ENCODE measurements at regions not wholly inside any gene's neighbourhood (a gene's known extent, or its start where the extent isn't known, plus 50 kb on each side); places are given as distances from the start of the nearest gene placed in this dataset.
"Not testable (repeated sequence)": the region's sequence is repeated elsewhere in the genome, so short reads cannot be mapped to it uniquely, and the experiment has no call there.

GRCh38 chr5:124981901-124982300, 235.5 kb upstream of the ZNF608 start:
- ATAC-seq (ENCODE audit: low FRiP score), result no peak
- intact Hi-C loops (cut with DNase I), result no loop called here
- Histone ChIP-seq H3K4me3 (ENCODE audit: low read length in 2 of 2) (no peak overlapping the region), H3K9me3 (ENCODE audit: control insufficient read depth, low read length) (peaks cover 5% of the 10 kb centered on the region), H3K36me3 (ENCODE audit: control insufficient read depth in 1 of 2, insufficient read depth in 2 of 2, low read length in 1 of 2) (no peaks in the 10 kb centered on the region), H3K4me1 (ENCODE audit: control insufficient read depth in 1 of 2, insufficient read depth in 2 of 2, low read length in 2 of 2) (no peaks in the 10 kb centered on the region), H3K27ac (ENCODE audit: low read depth in 1 of 2, low read length in 2 of 2) (no peak overlapping the region), H3K27me3 (ENCODE audit: control insufficient read depth in 1 of 2, insufficient read depth in 2 of 2, low read length in 1 of 2) (no peaks in the 10 kb centered on the region)
- WGBS, 2 donors, result 85 to 87% methylated on average over 4 of the region's 4 CpGs
- DNase-seq, result no peak

- Histone ChIP-seq H3K27ac (ENCODE audit: low read depth in 1 of 2, low read length in 2 of 2) (no peak overlapping the region), H3K9me3 (ENCODE audit: control insufficient read depth, low read length) (peaks cover 5% of the 10 kb centered on the region), H3K27me3 (ENCODE audit: control insufficient read depth in 1 of 2, insufficient read depth in 2 of 2, low read length in 1 of 2) (no peaks in the 10 kb centered on the region), H3K4me1 (ENCODE audit: control insufficient read depth in 1 of 2, insufficient read depth in 2 of 2, low read length in 2 of 2) (no peaks in the 10 kb centered on the region), H3K36me3 (ENCODE audit: control insufficient read depth in 1 of 2, insufficient read depth in 2 of 2, low read length in 1 of 2) (no peaks in the 10 kb centered on the region), H3K4me3 (ENCODE audit: low read length in 2 of 2) (no peak overlapping the region)
- DNase-seq (no peak), ATAC-seq (ENCODE audit: low FRiP score) (no peak)
- intact Hi-C loops (cut with DNase I), result no loop called here
- WGBS, 2 donors, result 68 to 89% methylated on average over 3 of the region's 3 CpGs
These were observed 239.7 kb upstream of the ZNF608 start for GRCh38 chr5:124986170-124986569.

- intact Hi-C loops (cut with DNase I), result no loop called here
- no peak overlapping the region for H3K4me3 ChIP-seq (ENCODE audit: low read length in 2 of 2)
- 94 to 98% methylated on average over 3 of the region's 3 CpGs for WGBS, 2 donors
- ATAC-seq (ENCODE audit: low FRiP score) (no peak), DNase-seq (no peak)
- no peaks in the 10 kb centered on the region for H3K36me3 ChIP-seq (ENCODE audit: control insufficient read depth in 1 of 2, insufficient read depth in 2 of 2, low read length in 1 of 2)
- H3K4me1 ChIP-seq (ENCODE audit: control insufficient read depth in 1 of 2, insufficient read depth in 2 of 2, low read length in 2 of 2), result no peaks in the 10 kb centered on the region
- H3K9me3 ChIP-seq (ENCODE audit: control insufficient read depth, low read length), result peaks cover 5% of the 10 kb centered on the region
- no peak overlapping the region for H3K27ac ChIP-seq (ENCODE audit: low read depth in 1 of 2, low read length in 2 of 2)
- no peaks in the 10 kb centered on the region for H3K27me3 ChIP-seq (ENCODE audit: control insufficient read depth in 1 of 2, insufficient read depth in 2 of 2, low read length in 1 of 2)
These were observed 240.2 kb upstream of the ZNF608 start for GRCh38 chr5:124986667-124987066.

- DNase-seq; intact Hi-C loops (cut with DNase I); ATAC-seq (ENCODE audit: low FRiP score); H3K36me3 ChIP-seq (ENCODE audit: control insufficient read depth in 1 of 2, insufficient read depth in 2 of 2, low read length in 1 of 2); H3K27me3 ChIP-seq (ENCODE audit: control insufficient read depth in 1 of 2, insufficient read depth in 2 of 2, low read length in 1 of 2); H3K4me1 ChIP-seq (ENCODE audit: control insufficient read depth in 1 of 2, insufficient read depth in 2 of 2, low read length in 2 of 2); H3K27ac ChIP-seq (ENCODE audit: low read depth in 1 of 2, low read length in 2 of 2); H3K4me3 ChIP-seq (ENCODE audit: low read length in 2 of 2); H3K9me3 ChIP-seq (ENCODE audit: control insufficient read depth, low read length): not testable (repeated sequence)
- WGBS, 2 donors, result 82 to 93% methylated on average over 3 of the region's 3 CpGs
These were observed 241.3 kb upstream of the ZNF608 start for GRCh38 chr5:124987786-124988185.

- ATAC-seq (ENCODE audit: low FRiP score) (no peak), DNase-seq (no peak)
- no peaks in the 10 kb centered on the region for H3K9me3 ChIP-seq (ENCODE audit: control insufficient read depth, low read length)
- H3K27me3 ChIP-seq (ENCODE audit: control insufficient read depth in 1 of 2, insufficient read depth in 2 of 2, low read length in 1 of 2), result no peaks in the 10 kb centered on the region
- no peaks in the 10 kb centered on the region for H3K4me1 ChIP-seq (ENCODE audit: control insufficient read depth in 1 of 2, insufficient read depth in 2 of 2, low read length in 2 of 2)
- intact Hi-C loops (cut with DNase I), result no loop called here
- H3K27ac ChIP-seq (ENCODE audit: low read depth in 1 of 2, low read length in 2 of 2), result no peak overlapping the region
- no peak overlapping the region for H3K4me3 ChIP-seq (ENCODE audit: low read length in 2 of 2)
- H3K36me3 ChIP-seq (ENCODE audit: control insufficient read depth in 1 of 2, insufficient read depth in 2 of 2, low read length in 1 of 2), result no peaks in the 10 kb centered on the region
- WGBS, 2 donors, result 95 to 100% methylated on average over 2 of the region's 2 CpGs
These were observed 244.3 kb upstream of the ZNF608 start for GRCh38 chr5:124990723-124991122.

DNA sequence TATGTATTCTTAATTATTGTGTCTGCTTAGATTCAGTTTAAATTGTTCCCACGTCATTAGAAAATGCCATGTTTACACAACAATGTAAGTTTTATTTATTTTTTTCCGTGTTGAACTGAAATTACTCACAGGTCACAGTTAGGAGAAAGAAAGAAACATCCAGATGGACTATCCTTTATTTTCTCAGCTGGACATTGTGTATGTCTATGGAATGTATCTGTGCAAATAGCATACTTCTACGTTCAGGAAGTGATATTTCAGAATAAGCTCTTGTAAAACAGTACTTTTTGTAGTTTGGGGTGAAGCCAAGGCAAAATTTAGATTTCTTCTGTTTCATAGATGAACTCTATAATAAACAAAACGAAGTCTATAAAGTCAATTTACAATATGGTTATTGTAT, 249.0 kb upstream of the ZNF608 start:
- WGBS, 2 donors, result 47 to 55% methylated on average over 4 of the region's 4 CpGs
- DNase-seq, result no peak

DNA sequence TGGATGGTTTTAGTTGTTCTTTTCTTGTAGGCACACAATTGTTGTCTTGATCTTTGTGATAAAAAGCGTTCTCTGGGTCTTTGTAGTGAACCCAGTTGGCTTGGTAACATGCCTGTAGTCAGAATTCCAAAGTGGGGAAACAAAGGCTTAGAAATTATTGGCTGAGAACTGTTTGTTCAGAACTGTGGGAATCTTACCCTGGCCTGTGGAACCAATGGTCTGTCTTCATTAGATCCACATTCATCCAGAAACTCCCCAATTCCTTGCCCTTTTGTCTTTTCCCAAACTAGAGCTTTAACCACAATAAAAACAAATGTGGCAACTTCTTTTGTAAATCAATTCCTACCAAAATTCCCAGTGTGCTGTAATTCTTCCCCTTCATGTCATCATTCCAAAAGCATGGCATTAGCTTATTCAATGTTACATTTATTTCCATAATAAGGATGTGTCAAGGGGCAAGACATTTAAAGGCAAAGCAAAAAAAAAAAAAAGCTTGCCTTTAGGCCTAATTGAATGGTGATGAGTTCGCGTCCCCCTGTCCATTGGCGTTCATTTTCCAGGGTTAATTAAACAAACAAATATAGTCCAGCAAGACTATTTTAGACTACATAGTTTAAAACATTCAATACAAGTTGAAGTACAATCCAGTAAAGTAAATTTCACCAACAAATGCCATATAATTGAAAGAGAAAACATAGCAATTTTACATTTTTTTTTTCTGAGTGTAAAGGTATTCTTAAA, 249.8 kb upstream of the ZNF608 start:
- Histone ChIP-seq H3K4me3 (ENCODE audit: low read length in 2 of 2) (no peak overlapping the region), H3K36me3 (ENCODE audit: control insufficient read depth in 1 of 2, insufficient read depth in 2 of 2, low read length in 1 of 2) (no peaks in the 10 kb centered on the region), H3K27ac (ENCODE audit: low read depth in 1 of 2, low read length in 2 of 2) (no peak overlapping the region), H3K9me3 (ENCODE audit: control insufficient read depth, low read length) (no peaks in the 10 kb centered on the region), H3K4me1 (ENCODE audit: control insufficient read depth in 1 of 2, insufficient read depth in 2 of 2, low read length in 2 of 2) (no peaks in the 10 kb centered on the region), H3K27me3 (ENCODE audit: control insufficient read depth in 1 of 2, insufficient read depth in 2 of 2, low read length in 1 of 2) (no peaks in the 10 kb centered on the region)
- intact Hi-C loops (cut with DNase I), result no loop called here
- DNase-seq (no peak), ATAC-seq (ENCODE audit: low FRiP score) (no peak)
- 82 to 85% methylated on average over 4 of the region's 4 CpGs for WGBS, 2 donors

More for the DNA sequence above, 249.0 kb upstream of the ZNF608 start:
- Histone ChIP-seq H3K36me3 (ENCODE audit: control insufficient read depth in 1 of 2, insufficient read depth in 2 of 2, low read length in 1 of 2) (no peaks in the 10 kb centered on the region), H3K9me3 (ENCODE audit: control insufficient read depth, low read length) (no peaks in the 10 kb centered on the region), H3K27me3 (ENCODE audit: control insufficient read depth in 1 of 2, insufficient read depth in 2 of 2, low read length in 1 of 2) (no peaks in the 10 kb centered on the region), H3K27ac (ENCODE audit: low read depth in 1 of 2, low read length in 2 of 2) (no peak overlapping the region), H3K4me1 (ENCODE audit: control insufficient read depth in 1 of 2, insufficient read depth in 2 of 2, low read length in 2 of 2) (no peaks in the 10 kb centered on the region), H3K4me3 (ENCODE audit: low read length in 2 of 2) (no peak overlapping the region)
- intact Hi-C loops (cut with DNase I), result no loop called here
- no peak for ATAC-seq (ENCODE audit: low FRiP score)

- H3K4me3 ChIP-seq (ENCODE audit: low read length in 2 of 2), result no peak overlapping the region
- ATAC-seq (ENCODE audit: low FRiP score), result no peak
- H3K27ac ChIP-seq (ENCODE audit: low read depth in 1 of 2, low read length in 2 of 2), result no peak overlapping the region
- intact Hi-C loops (cut with DNase I), result no loop called here
- no peaks in the 10 kb centered on the region for H3K4me1 ChIP-seq (ENCODE audit: control insufficient read depth in 1 of 2, insufficient read depth in 2 of 2, low read length in 2 of 2)
- DNase-seq, result no peak
- WGBS, 2 donors, result 74 to 77% methylated on average over 3 of the region's 3 CpGs
- no peaks in the 10 kb centered on the region for H3K36me3 ChIP-seq (ENCODE audit: control insufficient read depth in 1 of 2, insufficient read depth in 2 of 2, low read length in 1 of 2)
- no peaks in the 10 kb centered on the region for H3K27me3 ChIP-seq (ENCODE audit: control insufficient read depth in 1 of 2, insufficient read depth in 2 of 2, low read length in 1 of 2)
- no peaks in the 10 kb centered on the region for H3K9me3 ChIP-seq (ENCODE audit: control insufficient read depth, low read length)
These were observed 250.3 kb upstream of the ZNF608 start for GRCh38 chr5:124996764-124997077.

- H3K4me1 ChIP-seq (ENCODE audit: control insufficient read depth in 1 of 2, insufficient read depth in 2 of 2, low read length in 2 of 2), result no peaks in the 10 kb centered on the region
- intact Hi-C loops (cut with DNase I), result no loop called here
- H3K27me3 ChIP-seq (ENCODE audit: control insufficient read depth in 1 of 2, insufficient read depth in 2 of 2, low read length in 1 of 2), result no peaks in the 10 kb centered on the region
- no peak overlapping the region for H3K27ac ChIP-seq (ENCODE audit: low read depth in 1 of 2, low read length in 2 of 2)
- H3K4me3 ChIP-seq (ENCODE audit: low read length in 2 of 2), result no peak overlapping the region
- ATAC-seq (ENCODE audit: low FRiP score) (no peak), DNase-seq (no peak)
- WGBS, 2 donors, result 85 to 89% methylated on average over 3 of the region's 3 CpGs
- no peaks in the 10 kb centered on the region for H3K9me3 ChIP-seq (ENCODE audit: control insufficient read depth, low read length)
- H3K36me3 ChIP-seq (ENCODE audit: control insufficient read depth in 1 of 2, insufficient read depth in 2 of 2, low read length in 1 of 2), result no peaks in the 10 kb centered on the region
These were observed 250.9 kb upstream of the ZNF608 start for GRCh38 chr5:124997186-124997893.
